HG02759 (cell line): ENCODE measurements at regions not wholly inside any gene's neighbourhood (a gene's known extent, or its start where the extent isn't known, plus 50 kb on each side); places are given as distances from the start of the nearest gene placed in this dataset.

Source experiments
- ATAC-seq: cut with Tn5 transposase; IDR thresholded peaks from one replicate; pipeline ENCODE4 v1.9.1; 2021; ENCODE audit warnings: mild to moderate bottlenecking, moderate library complexity; ENCODE audit not compliant: unreplicated experiment

- no peak for ATAC-seq
Observed at GRCh38 chr16:8375232-8375587, 215.1 kb downstream of the TMEM114 start.

- ATAC-seq = no peak
Observed at GRCh38 chr16:8374586-8375231, 215.6 kb downstream of the TMEM114 start.

GRCh38 chr16:8373676-8374431 lies 216.5 kb downstream of the TMEM114 start:
- ATAC-seq = no peak

- ATAC-seq = no peak
Observed at GRCh38 chr16:8372141-8372540, 218.2 kb downstream of the TMEM114 start.

DNA sequence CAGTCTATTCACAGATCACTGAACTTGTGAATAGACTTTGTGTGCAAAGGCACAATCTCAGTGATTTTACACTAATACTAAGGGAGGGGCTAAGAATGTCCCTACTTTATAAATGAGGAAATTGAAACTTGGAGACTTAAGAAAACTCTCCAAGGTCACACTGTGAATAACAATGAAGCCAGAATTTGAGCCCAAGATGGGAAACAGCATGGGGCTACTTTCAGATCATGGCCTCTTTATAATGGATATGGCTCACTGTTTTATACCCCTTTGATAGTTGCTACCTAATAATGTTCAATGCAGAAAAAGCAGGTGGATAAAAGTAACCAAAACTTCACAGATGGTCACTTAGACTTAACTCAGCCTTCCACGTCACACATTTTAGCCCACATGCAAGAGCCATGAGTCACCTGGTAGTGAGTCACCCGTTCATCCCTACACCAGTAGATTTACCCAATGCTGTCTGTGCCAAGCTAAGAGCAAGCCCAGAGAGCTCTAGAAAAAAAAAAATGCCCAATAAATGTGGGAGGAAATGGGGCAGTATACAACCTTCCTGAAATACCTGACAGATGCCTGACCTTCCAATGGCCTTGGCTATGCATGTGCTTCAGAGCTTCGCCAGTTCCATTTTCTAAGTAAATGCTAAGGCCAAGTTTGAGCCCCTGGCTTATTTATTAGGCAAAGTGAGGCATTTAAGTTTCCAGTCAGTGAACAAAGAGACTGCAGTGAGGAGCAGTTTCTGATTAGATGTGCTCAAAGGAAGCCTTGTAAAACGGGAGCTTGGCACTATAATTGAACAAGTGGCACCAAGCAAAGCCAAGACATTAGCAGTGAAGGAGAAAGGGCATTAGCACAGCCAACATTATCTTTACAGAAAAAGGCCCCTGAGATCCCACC lies 219.7 kb downstream of the TMEM114 start:
- no peak for ATAC-seq

- ATAC-seq = no peak
Observed at GRCh38 chr16:8358937-8359336, 231.4 kb downstream of the TMEM114 start.

DNA sequence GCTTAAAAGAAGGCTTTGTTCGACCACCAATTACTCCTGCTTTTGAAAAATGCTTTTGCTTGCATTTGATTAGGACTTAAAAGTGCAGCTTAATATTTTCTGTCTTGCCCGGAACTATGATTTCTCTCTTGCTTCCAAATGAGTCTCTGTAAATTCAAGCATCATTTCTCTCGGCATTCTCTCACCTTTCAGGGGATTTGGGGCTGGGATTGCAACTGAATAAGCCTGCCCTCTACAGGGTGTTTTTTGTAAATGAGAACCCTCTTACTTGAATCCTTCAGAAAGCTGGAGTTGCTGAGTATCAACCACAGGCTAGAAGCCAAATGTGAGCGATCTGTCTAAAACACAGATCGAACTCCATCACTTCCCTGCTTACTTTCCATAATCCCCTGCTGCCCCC lies 234.6 kb downstream of the TMEM114 start:
- no peak for ATAC-seq

- no peak for ATAC-seq
Observed at GRCh38 chr16:8346294-8346693, 244.0 kb downstream of the TMEM114 start.

DNA sequence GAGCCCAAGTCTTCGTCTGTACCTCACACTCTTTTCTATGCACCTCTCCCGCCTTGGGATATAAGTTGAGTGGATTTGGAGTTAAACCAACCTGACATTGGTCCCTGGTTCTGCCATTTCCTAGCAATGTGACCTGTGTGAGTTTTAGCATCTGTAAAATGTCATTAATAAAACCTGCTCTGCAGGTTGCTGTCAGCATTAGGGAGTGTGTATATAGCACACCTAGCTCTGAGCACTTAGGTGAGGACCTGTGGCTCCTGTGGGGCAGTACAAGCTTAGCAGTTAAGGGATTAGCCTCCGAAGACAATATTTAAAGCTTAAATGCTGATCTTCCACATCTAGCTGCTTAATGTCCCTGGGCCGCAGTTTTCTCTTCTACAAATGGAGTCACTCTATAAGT lies 248.0 kb downstream of the TMEM114 start:
- no peak for ATAC-seq

GRCh38 chr16:8330761-8331160 lies 259.6 kb downstream of the TMEM114 start:
- no peak for ATAC-seq

DNA sequence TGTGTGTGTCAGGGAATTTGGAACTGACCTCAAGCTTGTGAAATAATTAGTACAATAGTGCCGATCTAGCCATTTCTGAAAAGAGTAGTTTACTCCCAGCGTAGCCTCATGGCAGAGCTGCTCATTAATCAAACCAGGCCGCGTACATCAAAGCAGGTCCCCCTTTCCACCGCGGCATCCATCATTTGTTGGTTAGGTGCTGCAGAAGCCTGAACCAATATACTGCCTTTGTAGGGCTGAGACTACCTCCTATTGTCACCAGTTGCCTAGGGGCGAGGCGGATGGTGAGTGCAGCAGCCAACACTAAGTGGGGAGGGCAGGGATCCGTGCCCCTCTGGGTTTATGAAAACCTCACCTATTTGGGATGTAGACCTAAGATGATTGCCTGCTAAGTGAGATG lies 264.1 kb downstream of the TMEM114 start:
- ATAC-seq = no peak

DNA sequence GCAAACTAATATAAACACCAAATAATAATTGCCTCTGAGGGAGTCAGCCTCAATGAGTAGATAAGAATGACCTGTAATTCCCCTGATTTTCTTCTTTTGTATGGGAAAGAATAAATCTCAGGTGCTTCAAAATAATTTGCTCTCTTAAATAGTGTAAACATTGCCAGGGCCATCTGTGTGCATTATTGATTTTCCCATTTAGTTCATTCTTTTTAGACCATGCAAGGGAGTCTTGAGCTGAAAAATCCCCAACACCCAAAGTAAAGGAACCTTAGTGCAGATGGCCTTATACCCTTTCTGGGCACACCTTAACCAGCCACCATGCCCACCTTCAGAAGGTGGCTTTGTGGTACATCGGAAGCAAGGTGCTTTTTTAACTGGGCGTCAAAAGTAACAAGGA lies 267.2 kb downstream of the TMEM114 start:
- no peak for ATAC-seq

DNA sequence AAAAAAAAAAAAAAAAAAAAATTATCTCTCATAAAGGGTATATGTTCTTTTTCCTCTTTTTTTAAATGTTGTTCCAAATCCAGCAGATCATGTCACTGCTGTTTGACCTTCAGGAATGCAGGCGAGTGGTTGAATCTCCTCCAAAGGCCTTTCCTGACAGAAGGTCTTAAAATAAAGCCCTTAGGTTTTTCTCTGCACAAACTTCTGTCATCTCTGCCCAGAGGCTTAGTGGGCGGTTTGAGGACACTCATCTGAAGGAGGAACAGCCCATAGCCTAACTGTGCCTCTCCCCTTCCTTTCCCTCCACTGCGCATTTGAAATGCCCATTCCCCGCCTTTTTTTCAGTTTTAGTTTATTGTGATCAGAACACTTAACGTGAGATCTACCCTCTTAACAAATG lies 270.2 kb downstream of the TMEM114 start:
- ATAC-seq = no peak

- no peak for ATAC-seq
Observed at GRCh38 chr16:8310816-8311215, 279.5 kb downstream of the TMEM114 start.

DNA sequence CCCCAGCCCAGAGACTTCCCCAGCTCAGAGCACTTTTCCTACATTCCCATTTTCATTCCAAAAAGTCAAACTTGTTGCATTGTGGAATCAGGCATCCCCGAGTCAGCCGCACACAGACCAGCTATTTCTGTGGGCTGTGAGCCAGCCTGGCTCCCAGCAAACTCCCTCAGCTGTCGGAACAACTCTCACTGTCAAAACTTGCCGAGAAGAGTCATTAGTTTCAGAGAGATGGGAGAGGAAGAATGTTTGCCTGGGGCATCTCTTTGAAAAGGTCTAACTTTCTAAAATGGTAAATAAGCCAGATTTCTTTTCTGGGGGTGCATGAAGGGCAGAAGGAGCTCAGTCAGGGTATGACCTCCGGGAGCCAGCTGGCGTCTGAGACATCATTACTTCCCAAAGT lies 280.0 kb downstream of the TMEM114 start:
- no peak for ATAC-seq

DNA sequence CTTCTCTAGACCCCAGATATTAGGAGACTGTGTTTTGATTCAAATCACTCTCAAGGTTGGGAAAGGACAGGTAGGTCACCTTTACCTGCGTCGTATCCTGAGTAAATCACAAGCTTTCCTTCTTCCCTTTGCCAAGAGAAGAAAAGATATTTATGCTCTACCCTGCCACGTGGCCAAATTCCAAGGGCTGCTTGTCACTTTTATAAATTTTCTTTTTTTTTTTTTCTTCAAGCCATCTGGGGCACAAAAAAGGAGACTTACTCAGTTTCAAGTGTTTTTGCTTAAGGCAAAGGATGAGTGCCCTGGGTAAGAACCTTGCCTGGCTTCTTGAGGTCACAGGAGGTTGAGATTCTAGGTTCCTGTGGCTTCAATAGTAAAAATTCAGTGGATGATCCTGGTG lies 285.1 kb downstream of the TMEM114 start:
- ATAC-seq = no peak

- ATAC-seq = no peak
Observed at GRCh38 chr16:8299635-8300034, 290.7 kb downstream of the TMEM114 start.

GRCh38 chr16:8295513-8296237 lies 294.6 kb downstream of the TMEM114 start:
- no peak for ATAC-seq

GRCh38 chr16:8293413-8293812 lies 296.9 kb downstream of the TMEM114 start:
- no peak for ATAC-seq

DNA sequence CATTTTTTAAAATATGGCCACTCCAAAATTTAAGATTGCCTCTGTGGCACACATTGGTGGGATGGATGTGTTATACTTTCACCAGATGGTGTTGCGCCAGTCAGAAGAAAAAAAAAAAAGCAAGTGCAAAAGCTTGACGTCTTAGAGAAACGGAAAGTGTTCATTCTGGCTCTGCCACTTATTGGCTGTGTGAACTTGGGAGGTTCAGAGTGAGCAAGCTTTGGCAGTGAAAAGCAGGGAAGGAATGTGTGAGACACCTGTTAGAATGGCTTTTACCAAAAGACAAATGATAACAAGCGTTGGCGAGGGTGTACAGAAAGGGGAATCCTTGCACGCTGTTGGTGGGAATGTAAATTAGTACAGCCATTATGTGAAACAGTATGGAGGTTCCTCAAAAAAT lies 298.0 kb downstream of the TMEM114 start:
- no peak for ATAC-seq

GRCh38 chr16:8286348-8286747 lies 304.0 kb downstream of the TMEM114 start:
- no peak for ATAC-seq
